ENCODE measurements at regions not wholly inside any gene's neighbourhood (a gene's known extent, or its start where the extent isn't known, plus 50 kb on each side); places are given as distances from the start of the nearest gene placed in this dataset.
A peak's percentile ranks its signal among the peaks of the same experiment; 100 is the strongest.

DNA sequence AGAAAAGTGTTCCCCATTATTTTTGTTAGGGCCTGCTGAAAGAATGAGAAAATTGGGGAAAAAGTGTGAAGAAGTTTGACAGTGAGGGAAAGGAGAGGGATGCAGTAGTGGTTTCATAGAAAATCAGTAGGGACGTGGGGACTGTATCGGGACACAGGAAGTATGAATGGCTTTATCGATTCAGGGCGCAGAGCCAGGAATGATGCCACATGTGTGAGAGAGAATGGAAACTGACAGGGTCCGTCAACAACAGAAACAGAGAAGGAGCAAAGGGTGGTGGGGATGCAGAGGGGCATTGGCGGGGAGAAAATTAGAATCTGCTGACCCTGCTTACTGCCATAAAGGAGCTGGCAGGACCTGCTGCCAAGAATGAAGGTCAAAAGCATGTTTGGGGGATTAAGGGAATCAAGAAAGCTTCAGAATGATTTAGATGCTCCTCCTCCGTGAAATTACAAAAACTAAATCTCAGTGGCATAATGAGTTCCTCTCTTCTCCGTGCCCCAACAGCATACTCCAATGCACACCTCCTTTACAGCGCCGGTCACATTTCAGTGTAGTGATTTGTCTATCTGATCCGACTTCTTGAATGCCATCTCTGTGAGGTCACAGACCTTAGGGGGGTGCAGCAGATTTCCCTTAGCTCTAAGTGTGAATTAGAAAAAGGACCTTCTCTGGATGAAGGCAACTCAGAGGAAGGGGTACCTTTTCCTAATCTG is 92.6 kb downstream of the EMP1 start:
- no peak for DNase-seq (ENCODE audit: low read depth)

DNA sequence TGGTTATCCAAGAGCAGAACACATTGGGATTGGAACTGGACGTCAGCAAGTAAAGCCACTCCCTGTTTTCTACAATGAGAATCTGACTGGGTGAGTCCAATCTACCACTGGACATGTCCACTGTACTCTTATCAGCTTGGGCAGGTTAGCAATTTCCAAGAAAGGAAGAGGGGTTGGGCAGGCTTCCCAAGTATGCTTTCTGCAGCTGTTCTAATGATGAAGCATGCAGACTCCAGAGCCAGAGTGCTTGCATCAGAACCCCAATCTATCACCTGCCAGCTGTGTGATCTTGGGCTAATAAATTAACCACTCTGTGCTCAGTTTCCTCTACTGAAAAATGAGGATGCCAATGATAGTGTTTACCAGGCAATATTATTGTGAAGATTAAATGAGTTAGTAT is 92.0 kb downstream of the EMP1 start:
- no peak for DNase-seq (ENCODE audit: low read depth)

DNA sequence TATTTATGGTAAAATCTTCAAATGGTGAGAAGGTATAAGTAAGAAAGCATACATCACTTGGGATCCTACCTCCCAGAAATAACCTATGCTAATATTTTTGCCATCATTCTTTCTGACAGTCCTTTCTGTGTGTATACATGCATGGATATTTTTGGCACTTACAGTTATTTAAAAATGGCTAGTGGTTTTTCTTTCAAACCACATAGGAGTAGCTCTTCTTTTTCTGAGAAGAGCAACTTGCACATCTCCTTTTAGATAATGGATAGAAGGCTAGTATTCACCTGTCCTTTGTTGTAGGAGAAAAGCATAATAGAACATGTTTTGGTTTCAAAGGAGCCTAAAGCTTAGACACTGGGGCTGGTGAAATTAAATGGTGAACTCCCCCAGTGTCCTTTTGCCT is 87.3 kb downstream of the EMP1 start:
- DNase-seq (ENCODE audit: low read depth): no peak

DNA sequence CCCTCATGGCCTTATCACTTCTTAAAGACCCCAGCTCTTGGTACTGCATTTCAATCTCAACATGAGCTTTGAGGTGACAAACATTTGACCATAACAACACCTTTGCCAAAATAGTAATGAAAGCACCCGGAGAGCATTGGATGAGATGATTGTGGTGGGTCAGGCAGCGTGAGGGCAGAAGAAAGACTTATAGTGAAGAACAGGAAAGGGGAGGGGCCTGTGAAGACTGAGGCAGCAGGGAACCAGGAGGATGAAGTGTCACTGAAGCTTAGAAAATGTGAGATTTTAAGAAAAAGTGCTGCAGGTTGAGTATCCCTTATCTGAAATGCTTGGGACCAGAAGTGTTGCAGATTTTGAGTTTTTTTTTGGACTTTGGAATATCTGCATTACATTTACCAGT is 86.3 kb downstream of the EMP1 start:
- DNase-seq (ENCODE audit: low read depth): no peak

DNA sequence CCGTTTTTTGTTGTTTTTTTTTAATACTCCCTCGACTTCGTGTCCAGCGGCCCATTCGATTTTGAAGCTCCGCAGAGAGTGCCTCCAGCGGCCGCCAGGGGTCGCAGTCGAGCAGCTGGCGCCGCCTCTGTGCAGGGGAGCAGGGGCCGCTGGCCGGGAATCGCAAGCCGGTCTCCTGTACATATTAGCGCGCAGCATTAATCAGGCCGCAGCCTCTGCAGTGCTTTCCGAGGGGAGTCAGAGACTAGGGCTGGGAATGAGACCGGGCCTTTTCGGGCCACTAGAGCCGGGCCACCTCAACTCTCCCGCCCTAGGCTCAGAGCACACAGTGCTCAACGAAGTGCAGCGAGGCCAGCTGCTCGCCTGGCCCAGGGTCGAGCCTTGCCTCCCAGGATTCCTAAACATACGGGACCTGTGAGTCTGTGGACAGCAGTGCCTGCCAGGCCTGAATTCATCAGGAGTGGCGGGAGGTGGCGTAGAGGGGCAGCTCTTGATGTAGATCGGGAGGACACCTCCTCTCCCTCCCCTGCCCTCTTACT is 81.8 kb downstream of the EMP1 start:
- DNase-seq (ENCODE audit: low read depth): peak; percentile 23

DNA sequence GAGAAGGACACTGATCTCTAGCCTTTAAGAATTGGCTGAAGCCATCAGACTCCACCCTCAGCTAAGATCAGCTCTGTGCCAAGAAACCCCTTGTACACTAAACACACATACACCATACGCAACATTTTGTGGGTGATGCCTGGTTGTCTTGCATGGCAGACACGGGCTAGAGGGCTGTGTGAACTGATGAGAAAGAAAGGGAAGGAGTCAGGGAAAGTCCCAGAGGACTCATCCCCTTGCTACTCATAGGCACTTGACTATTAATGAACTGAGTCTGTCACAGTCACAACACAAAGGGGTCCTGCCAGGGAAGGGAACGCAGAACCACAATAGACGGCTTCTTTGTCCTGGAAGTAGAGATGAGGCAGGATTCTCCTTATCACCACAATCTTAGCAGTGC is 80.8 kb downstream of the EMP1 start:
- DNase-seq (ENCODE audit: low read depth): no peak

DNA sequence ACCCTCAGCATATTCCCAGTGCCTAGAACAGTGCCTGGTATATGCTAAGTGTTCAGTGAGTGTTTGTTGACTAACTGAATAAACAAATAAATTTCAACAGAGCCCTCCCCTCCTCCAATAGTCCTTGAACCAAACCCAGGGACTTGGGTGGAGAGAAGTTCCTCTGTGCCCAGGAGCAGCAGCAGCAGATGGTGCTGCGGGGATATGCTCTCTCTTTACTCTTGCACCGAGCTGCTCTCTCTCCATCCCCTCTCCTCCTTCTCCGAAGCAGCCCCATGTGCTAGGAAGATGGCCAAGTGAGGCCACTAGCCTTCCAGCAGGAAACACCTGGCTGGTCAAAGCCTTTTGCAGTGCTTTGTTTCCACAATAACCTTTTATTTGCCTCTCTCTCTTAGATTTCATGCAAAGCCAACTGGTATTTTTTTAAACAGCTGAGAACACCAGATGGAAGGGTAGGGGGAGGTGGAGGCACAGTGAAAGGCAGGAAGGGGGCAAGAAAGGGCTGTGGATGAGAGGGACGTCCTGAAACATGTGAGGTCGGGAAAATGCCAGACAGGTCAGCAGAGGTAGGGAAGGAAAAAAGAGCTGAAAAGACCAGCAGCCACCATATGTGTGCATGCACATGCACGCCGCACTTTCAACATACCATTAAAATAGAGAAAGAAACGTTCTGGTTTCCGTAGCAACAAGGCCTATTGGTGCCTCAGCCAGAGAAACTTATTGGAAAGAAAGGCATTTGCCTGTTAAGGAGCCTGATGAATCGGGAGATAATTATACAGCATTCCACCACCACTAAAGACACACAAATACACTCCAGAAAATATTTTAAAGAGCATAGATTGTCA is 78.9 kb downstream of the EMP1 start:
- no peak for DNase-seq (ENCODE audit: low read depth)

DNA sequence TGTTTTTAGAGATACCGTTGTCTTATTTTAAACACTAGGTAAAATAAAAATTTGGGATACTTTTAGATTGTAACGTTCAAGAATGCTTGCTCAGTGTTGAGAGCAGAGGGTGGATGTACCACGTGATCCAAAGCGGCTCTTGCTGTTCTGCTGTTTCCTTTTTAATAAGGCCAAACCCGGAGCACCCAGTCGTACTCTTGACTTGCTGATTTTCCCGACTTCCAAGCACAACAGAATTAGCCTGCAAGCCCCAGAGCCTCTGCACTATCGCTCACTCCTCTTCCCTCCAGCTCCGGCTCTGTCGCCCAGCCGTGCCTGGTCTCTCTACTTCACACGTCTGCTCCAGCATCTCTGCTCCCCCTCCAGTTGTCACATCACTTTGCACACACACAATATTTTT is 77.3 kb downstream of the EMP1 start:
- no peak for DNase-seq (ENCODE audit: low read depth)

DNA sequence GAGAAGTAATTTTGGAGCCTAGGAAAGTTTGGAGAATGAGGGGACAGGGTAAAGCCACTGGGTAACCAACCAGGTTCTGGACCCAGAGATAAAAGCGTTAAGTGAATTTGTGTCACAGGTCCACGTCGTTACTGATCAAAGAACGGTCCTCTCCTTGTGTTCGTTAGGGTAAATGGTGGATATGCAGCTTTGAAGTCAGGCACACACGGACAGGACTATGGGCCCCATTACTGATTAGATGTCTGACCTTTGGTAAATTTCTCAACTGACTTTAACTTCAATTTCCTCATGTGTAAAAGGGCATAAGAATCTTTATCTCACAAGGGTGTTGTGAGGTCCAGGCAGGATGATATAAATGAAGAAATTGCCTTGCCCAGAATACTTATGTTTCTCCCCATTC is 76.6 kb downstream of the EMP1 start:
- no peak for DNase-seq (ENCODE audit: low read depth)

DNA sequence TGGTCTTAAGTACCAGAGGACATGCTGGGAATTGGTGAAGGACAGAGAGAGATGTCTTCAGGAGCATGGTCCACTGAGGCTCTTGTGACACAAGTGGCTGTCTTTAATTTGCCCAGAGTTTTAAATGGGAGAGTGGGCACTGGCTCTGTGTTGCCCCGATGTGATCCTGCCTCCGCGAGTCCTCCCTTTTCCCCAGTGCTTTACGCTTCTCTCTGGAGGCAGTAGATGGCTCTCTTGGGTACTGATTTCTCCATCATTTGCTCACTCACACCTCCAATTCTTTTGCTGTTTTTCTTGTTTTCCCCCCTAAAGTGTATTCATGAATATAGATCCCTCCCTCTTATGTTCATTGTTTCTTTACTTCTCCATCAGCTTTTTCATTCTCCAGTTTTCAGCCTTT is 74.3 kb downstream of the EMP1 start:
- DNase-seq (ENCODE audit: low read depth): no peak

Measured in T follicular helper cell (primary cell).